ENCODE measurements at regions not wholly inside any gene's neighbourhood (a gene's known extent, or its start where the extent isn't known, plus 50 kb on each side); places are given as distances from the start of the nearest gene placed in this dataset.

DNA sequence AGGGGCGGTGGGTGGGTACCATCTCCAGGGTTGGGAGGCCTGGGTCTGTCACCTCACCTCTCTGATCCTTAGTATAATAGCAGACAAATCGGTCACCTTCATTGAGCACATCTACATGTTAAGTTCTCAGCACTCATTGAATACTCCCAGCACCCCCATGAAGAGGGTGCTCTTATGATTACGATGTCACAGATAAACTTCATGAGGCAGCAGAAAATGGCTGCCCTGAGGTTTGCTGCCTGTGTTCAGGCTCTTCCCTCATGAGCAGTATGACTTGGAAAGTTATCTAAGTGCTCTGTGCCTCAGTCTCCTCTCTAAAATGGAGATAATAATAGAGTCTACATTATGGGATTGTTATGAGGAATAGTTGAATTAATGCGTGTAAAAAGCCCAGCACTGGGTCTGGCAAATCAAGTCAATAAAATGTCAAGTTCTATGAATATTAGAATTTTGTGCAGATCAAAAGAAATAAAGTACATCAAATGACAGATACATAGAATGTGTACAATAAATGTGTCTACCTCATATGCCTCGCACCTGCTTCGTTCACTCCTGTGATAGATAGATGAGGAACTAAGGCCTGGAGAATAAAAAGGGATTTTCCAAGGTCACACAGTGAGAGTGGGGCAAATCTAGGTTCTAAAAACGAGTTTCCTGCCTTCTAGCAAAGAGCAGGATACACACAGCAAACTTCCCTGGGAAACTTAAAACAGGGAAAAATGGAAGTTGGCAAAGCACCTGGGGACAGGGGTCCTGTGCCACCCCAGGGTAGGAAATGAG lies 142.2 kb upstream of the MRPS22 start:
- Histone ChIP-seq H3K4me1 (ENCODE audit: control insufficient read depth, insufficient read depth, low read length, unreplicated experiment) (no peaks in the 10 kb centered on the region), H3K27ac (ENCODE audit: low read depth, low read length) (no peak overlapping the region), H3K4me3 (ENCODE audit: low read depth, low read length) (no peak overlapping the region)

DNA sequence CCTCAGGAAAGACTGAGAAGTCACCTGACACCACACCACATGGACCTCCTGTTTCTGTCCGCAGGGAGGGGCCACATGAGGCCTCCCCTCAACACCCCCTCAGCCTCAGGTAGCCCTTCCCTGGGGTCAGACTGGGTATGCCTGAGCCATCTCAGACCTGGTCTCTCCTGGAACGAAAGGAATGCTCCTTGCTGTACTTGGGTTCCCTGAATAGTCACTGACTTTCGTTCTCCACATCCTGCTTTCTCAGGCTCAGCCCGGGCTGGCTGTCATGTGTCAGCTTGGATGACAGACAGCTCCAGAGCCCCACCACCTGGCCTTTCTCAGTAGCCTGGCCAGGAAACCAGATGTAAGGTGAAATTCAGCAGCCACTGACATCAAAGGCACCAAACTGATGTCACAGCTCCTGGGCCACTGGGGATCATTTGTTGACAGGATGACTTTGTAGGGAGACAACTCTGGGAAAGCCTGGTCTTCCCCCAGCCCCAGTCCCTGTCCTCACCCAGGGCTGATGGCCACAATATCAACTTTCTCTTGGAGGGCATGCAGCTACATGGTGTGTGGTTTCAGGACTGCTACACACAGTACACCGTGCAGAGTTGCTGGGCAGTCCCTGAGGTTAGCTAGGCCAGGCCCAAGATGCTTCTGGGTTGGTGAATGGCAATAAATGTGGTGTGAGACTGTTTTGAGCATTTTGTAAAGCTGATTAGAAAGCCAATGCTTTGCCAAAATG lies 141.4 kb upstream of the MRPS22 start:
- Histone ChIP-seq H3K27ac (ENCODE audit: low read depth, low read length) (no peak overlapping the region), H3K4me1 (ENCODE audit: control insufficient read depth, insufficient read depth, low read length, unreplicated experiment) (no peaks in the 10 kb centered on the region), H3K4me3 (ENCODE audit: low read depth, low read length) (no peak overlapping the region), H2AFZ (ENCODE audit: low read length, unreplicated experiment) (no peak overlapping the region), H3K36me3 (ENCODE audit: insufficient read depth, low read length) (no peaks in the 10 kb centered on the region), H3K79me2 (ENCODE audit: control insufficient read depth, insufficient read depth, low read length, unreplicated experiment) (no peaks in the 10 kb centered on the region), H3K27me3 (ENCODE audit: insufficient read depth, low read length) (peaks cover 9% of the 10 kb centered on the region; the same call in 1 of the 2 replicates)

More for the DNA sequence above, 142.2 kb upstream of the MRPS22 start:
- peaks cover 3% of the 10 kb centered on the region; the same call in 1 of the 2 replicates for H3K27me3 ChIP-seq (ENCODE audit: insufficient read depth, low read length)
- no peak overlapping the region for H2AFZ ChIP-seq (ENCODE audit: low read length, unreplicated experiment)
- no peaks in the 10 kb centered on the region for H3K79me2 ChIP-seq (ENCODE audit: control insufficient read depth, insufficient read depth, low read length, unreplicated experiment)
- no peaks in the 10 kb centered on the region for H3K36me3 ChIP-seq (ENCODE audit: insufficient read depth, low read length)

DNA sequence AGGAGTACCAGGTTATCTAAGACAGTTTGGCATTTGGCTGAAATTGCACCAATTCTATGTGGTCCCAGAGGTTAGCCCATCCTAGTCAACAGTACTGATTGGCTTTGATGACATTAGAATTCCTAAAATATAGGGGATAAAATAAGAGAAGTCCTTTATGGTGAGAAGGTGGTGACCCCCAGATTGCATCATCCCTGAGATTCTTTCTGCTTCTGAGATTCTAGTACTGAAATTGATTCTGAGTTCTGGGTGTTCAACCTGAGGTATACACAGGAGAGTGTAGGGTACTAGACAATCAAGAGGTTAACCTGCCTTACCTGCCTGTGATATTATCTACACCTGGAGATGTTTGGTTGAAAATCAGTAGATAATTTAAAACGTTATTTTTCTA lies 140.9 kb upstream of the MRPS22 start:
- Histone ChIP-seq H3K79me2 (ENCODE audit: control insufficient read depth, insufficient read depth, low read length, unreplicated experiment) (no peaks in the 10 kb centered on the region), H2AFZ (ENCODE audit: low read length, unreplicated experiment) (no peak overlapping the region), H3K27ac (ENCODE audit: low read depth, low read length) (no peak overlapping the region), H3K27me3 (ENCODE audit: insufficient read depth, low read length) (peaks cover 9% of the 10 kb centered on the region; the same call in 1 of the 2 replicates), H3K4me3 (ENCODE audit: low read depth, low read length) (no peak overlapping the region), H3K36me3 (ENCODE audit: insufficient read depth, low read length) (no peaks in the 10 kb centered on the region), H3K4me1 (ENCODE audit: control insufficient read depth, insufficient read depth, low read length, unreplicated experiment) (no peaks in the 10 kb centered on the region)

DNA sequence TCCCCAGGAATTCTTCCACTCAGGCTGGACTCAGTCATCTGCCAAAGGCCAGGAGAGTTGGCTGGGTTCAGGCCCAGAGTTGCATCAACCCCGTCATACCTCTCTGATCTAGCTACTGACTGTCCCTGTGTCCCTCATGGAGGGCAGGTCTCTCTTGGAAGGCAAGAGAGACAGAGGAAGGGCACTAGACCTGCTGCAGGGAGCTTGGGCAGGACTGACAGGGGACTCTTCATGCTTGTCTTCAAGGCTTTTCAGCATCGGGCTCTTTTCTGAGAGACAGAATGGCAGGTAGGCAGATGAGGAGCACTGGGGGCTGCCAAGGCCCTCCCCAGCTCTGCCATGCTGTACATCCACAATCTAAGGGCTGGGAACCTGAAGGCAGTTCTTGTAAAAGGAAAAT lies 140.1 kb upstream of the MRPS22 start:
- peaks cover 12% of the 10 kb centered on the region; the same call in 1 of the 2 replicates for H3K27me3 ChIP-seq (ENCODE audit: insufficient read depth, low read length)
- H3K27ac ChIP-seq (ENCODE audit: low read depth, low read length) = no peak overlapping the region
- H3K4me3 ChIP-seq (ENCODE audit: low read depth, low read length) = no peak overlapping the region
- H3K4me1 ChIP-seq (ENCODE audit: control insufficient read depth, insufficient read depth, low read length, unreplicated experiment) = no peaks in the 10 kb centered on the region
- H3K36me3 ChIP-seq (ENCODE audit: insufficient read depth, low read length) = no peaks in the 10 kb centered on the region
- H3K79me2 ChIP-seq (ENCODE audit: control insufficient read depth, insufficient read depth, low read length, unreplicated experiment) = no peaks in the 10 kb centered on the region
- no peak overlapping the region for H2AFZ ChIP-seq (ENCODE audit: low read length, unreplicated experiment)

DNA sequence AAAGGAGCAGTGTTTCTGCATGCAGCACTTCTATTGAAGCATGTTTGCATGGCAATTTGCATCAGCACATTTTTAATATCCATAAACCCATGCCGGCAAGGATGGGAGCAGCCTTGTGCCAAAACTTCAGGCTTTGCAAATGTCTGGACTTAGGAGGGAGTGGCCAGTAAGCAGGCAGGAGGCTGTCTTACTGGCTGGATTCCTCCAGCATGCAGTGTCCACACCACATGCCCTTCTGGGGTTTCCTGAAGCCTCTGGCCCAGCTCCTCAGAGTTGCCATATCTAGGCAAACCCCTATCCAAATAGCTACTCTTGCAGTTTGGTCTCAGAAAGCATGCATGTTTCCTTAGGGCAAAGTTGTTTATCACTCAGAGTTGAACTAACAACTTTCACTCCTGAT lies 139.1 kb upstream of the MRPS22 start:
- no peaks in the 10 kb centered on the region for H3K79me2 ChIP-seq (ENCODE audit: control insufficient read depth, insufficient read depth, low read length, unreplicated experiment)

DNA sequence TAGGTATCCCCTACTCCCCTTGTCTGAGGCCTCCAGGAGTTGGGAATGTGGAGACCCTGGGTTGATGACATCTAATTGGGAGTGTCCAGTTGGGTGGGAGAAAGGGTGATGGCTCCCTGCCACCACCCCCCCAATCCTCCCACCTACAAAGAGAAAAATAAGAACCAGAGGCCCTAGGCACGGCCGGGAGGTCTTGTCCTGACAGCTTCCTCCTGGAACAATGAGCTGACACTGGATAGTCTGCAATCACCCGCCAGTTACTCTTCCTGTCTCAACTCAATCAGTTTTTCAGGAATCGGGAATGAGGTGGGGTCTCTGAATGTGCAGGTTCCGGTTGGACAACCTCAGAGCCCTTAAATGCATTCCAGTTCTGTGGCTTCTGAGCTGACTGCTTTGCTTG lies 129.9 kb upstream of the MRPS22 start:
- no peak overlapping the region for H3K4me3 ChIP-seq (ENCODE audit: low read depth, low read length)

More for the DNA sequence above, 139.1 kb upstream of the MRPS22 start:
- H2AFZ ChIP-seq (ENCODE audit: low read length, unreplicated experiment) = no peak overlapping the region
- no peaks in the 10 kb centered on the region for H3K4me1 ChIP-seq (ENCODE audit: control insufficient read depth, insufficient read depth, low read length, unreplicated experiment)
- no peak overlapping the region for H3K27ac ChIP-seq (ENCODE audit: low read depth, low read length)
- no peaks in the 10 kb centered on the region for H3K36me3 ChIP-seq (ENCODE audit: insufficient read depth, low read length)
- H3K4me3 ChIP-seq (ENCODE audit: low read depth, low read length) = no peak overlapping the region
- H3K27me3 ChIP-seq (ENCODE audit: insufficient read depth, low read length) = peaks cover 19% of the 10 kb centered on the region; the same call in 1 of the 2 replicates

DNA sequence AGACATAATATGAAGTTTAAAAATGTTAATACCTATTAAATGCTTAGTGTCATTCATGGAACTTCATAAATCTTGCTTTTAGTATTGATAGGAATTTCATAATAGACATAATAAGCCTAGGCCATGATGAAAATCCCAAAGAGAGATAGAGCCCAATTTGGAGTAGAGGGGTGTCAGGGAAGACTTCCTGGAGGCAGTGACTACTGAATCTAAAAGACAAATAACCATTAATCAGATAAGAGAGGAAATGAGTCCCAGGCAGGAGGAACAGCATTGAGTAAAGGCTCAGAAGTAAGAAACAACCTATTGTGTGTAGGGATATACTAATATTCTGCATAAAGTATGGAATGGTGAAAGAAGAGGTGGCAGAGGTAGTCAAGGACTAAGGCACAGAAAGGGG lies 126.9 kb upstream of the MRPS22 start:
- Histone ChIP-seq H3K27me3 (ENCODE audit: insufficient read depth, low read length) (peaks cover 40% of the 10 kb centered on the region), H3K36me3 (ENCODE audit: insufficient read depth, low read length) (no peaks in the 10 kb centered on the region), H3K4me3 (ENCODE audit: low read depth, low read length) (no peak overlapping the region), H2AFZ (ENCODE audit: low read length, unreplicated experiment) (no peak overlapping the region), H3K4me1 (ENCODE audit: control insufficient read depth, insufficient read depth, low read length, unreplicated experiment) (no peaks in the 10 kb centered on the region), H3K79me2 (ENCODE audit: control insufficient read depth, insufficient read depth, low read length, unreplicated experiment) (no peaks in the 10 kb centered on the region), H3K27ac (ENCODE audit: low read depth, low read length) (no peak overlapping the region)

More for the DNA sequence above, 129.9 kb upstream of the MRPS22 start:
- Histone ChIP-seq H3K27ac (ENCODE audit: low read depth, low read length) (no peak overlapping the region), H3K27me3 (ENCODE audit: insufficient read depth, low read length) (peaks cover 50% of the 10 kb centered on the region), H3K79me2 (ENCODE audit: control insufficient read depth, insufficient read depth, low read length, unreplicated experiment) (no peaks in the 10 kb centered on the region), H2AFZ (ENCODE audit: low read length, unreplicated experiment) (no peak overlapping the region), H3K4me1 (ENCODE audit: control insufficient read depth, insufficient read depth, low read length, unreplicated experiment) (no peaks in the 10 kb centered on the region), H3K36me3 (ENCODE audit: insufficient read depth, low read length) (no peaks in the 10 kb centered on the region)

DNA sequence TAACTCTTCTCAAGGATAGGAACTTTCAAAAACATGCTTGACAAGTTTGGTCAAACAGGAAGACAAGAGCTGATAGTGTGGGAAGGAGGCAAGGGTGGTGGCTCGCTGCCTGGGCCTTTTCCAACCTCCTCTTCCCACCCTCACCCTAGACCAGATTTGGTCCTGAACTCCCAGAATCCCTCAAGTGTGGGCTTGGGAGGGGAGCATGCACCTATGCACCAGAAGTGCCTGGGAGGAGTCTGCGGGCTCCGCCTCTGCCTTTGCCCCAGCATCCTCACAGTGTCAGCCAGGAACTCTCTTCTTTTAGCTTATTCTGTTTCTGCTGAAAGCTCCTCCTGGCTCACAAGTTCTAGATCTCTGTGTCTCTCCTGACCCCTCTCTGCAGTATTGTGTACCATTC lies 126.2 kb upstream of the MRPS22 start:
- no peak overlapping the region for H2AFZ ChIP-seq (ENCODE audit: low read length, unreplicated experiment)
- H3K4me3 ChIP-seq (ENCODE audit: low read depth, low read length) = no peak overlapping the region
- H3K4me1 ChIP-seq (ENCODE audit: control insufficient read depth, insufficient read depth, low read length, unreplicated experiment) = no peaks in the 10 kb centered on the region
- H3K27me3 ChIP-seq (ENCODE audit: insufficient read depth, low read length) = peaks cover 36% of the 10 kb centered on the region
- H3K79me2 ChIP-seq (ENCODE audit: control insufficient read depth, insufficient read depth, low read length, unreplicated experiment) = no peaks in the 10 kb centered on the region
- H3K27ac ChIP-seq (ENCODE audit: low read depth, low read length) = no peak overlapping the region
- H3K36me3 ChIP-seq (ENCODE audit: insufficient read depth, low read length) = no peaks in the 10 kb centered on the region

DNA sequence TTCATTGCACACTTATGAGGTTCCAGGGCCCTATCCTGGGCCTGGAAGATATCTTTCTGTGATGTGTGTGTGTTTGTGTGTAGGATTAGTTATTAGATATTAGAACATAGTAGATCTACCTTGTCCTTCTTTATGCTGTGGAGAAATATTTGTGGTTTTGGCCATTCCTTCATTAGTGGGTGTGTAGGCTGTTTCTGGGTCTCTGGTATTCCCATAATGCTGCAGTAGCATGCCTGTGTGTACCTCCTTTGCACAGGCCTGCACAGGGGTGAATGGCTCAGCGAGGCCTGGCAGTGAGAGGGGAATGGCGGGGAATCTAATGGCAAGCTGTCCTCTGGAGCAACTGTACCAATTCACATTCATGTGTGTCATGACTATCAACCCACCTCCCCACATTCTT lies 125.8 kb upstream of the MRPS22 start:
- Histone ChIP-seq H3K4me1 (ENCODE audit: control insufficient read depth, insufficient read depth, low read length, unreplicated experiment) (no peaks in the 10 kb centered on the region), H3K27ac (ENCODE audit: low read depth, low read length) (no peak overlapping the region), H2AFZ (ENCODE audit: low read length, unreplicated experiment) (no peak overlapping the region), H3K36me3 (ENCODE audit: insufficient read depth, low read length) (no peaks in the 10 kb centered on the region), H3K27me3 (ENCODE audit: insufficient read depth, low read length) (peaks cover 36% of the 10 kb centered on the region), H3K79me2 (ENCODE audit: control insufficient read depth, insufficient read depth, low read length, unreplicated experiment) (no peaks in the 10 kb centered on the region), H3K4me3 (ENCODE audit: low read depth, low read length) (no peak overlapping the region)

DNA sequence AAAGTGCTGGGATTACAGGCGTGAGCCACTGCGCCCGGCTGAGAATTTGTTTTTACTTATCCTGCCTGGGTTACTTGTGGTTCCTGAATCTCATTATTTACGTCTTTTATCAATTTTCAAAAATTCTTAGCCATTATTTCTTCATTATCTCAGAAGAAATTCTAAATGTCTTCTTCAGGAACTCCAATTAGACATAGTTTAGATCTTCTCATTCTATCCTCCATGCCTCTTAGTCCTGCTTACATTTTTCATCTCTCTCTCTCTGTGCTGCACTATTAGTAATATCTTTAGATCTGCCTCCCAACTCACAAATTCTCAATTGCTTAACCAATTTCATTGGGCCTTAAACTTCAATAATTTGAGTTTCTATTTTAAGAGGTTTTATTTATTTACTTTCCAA lies 124.4 kb upstream of the MRPS22 start:
- H3K36me3 ChIP-seq (ENCODE audit: insufficient read depth, low read length) = no peaks in the 10 kb centered on the region
- H3K4me3 ChIP-seq (ENCODE audit: low read depth, low read length) = no peak overlapping the region
- H2AFZ ChIP-seq (ENCODE audit: low read length, unreplicated experiment) = no peak overlapping the region
- H3K27ac ChIP-seq (ENCODE audit: low read depth, low read length) = no peak overlapping the region
- H3K79me2 ChIP-seq (ENCODE audit: control insufficient read depth, insufficient read depth, low read length, unreplicated experiment) = no peaks in the 10 kb centered on the region
- no peaks in the 10 kb centered on the region for H3K4me1 ChIP-seq (ENCODE audit: control insufficient read depth, insufficient read depth, low read length, unreplicated experiment)
- H3K27me3 ChIP-seq (ENCODE audit: insufficient read depth, low read length) = peaks cover 29% of the 10 kb centered on the region

All from ACC112 (cell line).